ENCODE measurements at regions not wholly inside any gene's neighbourhood (a gene's known extent, or its start where the extent isn't known, plus 50 kb on each side); places are given as distances from the start of the nearest gene placed in this dataset.
A peak's percentile ranks its signal among the peaks of the same experiment; 100 is the strongest.

DNA sequence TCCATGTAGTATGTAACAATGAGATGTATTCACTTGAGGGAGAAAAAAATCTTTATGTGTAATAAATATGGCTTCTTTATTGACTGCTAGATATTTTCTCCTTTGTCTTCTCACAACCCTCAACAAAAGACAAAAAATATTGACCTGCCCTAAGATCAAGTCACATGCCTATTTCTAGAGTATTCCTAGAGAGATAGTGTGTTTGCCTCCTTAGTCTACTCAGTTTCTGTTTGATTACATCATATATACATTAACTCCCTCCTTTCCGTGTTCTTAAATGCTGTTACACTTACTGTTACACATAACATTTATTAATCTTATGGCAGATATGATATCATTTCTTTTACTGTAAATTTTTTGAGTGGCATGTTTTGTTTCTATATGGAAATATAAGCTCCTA lies 281.6 kb upstream of the RGS18 start:
- H3K79me2 ChIP-seq (ENCODE audit: insufficient read depth, low read length), result no peaks in the 10 kb centered on the region
- no peak for ATAC-seq
- in situ Hi-C loops (cut with HindIII; ENCODE audit: extremely low pct_ligation_motif_present, low pct_unique_long_range_greater_than_20kb), result no loop called here
- no peak overlapping the region for H3K4me2 ChIP-seq (ENCODE audit: low read depth, low read length)
- 2% methylated on average over 1 of the region's 1 CpG for WGBS (ENCODE audit: low lambda C conversion rate)
- no peak overlapping the region for H3K27ac ChIP-seq (ENCODE audit: extremely low read length, insufficient read depth, low read length)
- no peaks in the 10 kb centered on the region for H4K20me1 ChIP-seq (ENCODE audit: insufficient read depth, low read length)
- TF ChIP-seq TAF15 (IDR thresholded peaks at IDR 0.05; ENCODE audit: low read depth, low read length, poor library complexity, severe bottlenecking), result no peak
- TF ChIP-seq ATF7 (IDR thresholded peaks at IDR 0.05), result peak; percentile 40
- TF ChIP-seq ATF7 (CRISPR knock-in tag; IDR thresholded peaks at IDR 0.05), result no peak
- FAIRE-seq, result no peak
- no peaks in the 10 kb centered on the region for H3K9me3 ChIP-seq (ENCODE audit: low read length)
- no peaks in the 10 kb centered on the region for H3K27me3 ChIP-seq (ENCODE audit: control insufficient read depth in 1 of 2, insufficient read depth in 2 of 2, low read length in 2 of 2)
- H3K36me3 ChIP-seq (replicated peaks in 1 of 2; ENCODE audit: control insufficient read depth in 1 of 2, insufficient read depth in 2 of 2, low read length in 2 of 2), result no peaks in the 10 kb centered on the region
- H3K4me3 ChIP-seq (replicated peaks in 1 of 3; ENCODE audit: insufficient read depth in 1 of 3, low read depth in 2 of 3, low read length in 3 of 3), result no peak overlapping the region
- intact Hi-C loops (cut with micrococcal nuclease; ENCODE audit: unreplicated experiment), result no loop called here
- H2AFZ ChIP-seq (ENCODE audit: low read length), result no peak overlapping the region
- ChIA-PET POLR2A (no interaction called here), CTCF (ENCODE audit: low intra/inter-chr PET ratio, low total read pairs) (no interaction called here)
- no peak for DNase-seq (ENCODE audit: low spot score)
- H3K4me1 ChIP-seq (ENCODE audit: insufficient read depth, low read length), result no peaks in the 10 kb centered on the region
- H3K9ac ChIP-seq (ENCODE audit: insufficient read depth, low read depth, low read length), result no peak overlapping the region
- BruUV-seq (replicated peaks), result no TSS peak

GRCh38 chr1:191882870-191883269 lies 275.4 kb upstream of the RGS18 start:
- Histone ChIP-seq H3K4me3 (replicated peaks in 1 of 3; ENCODE audit: insufficient read depth in 1 of 3, low read depth in 2 of 3, low read length in 3 of 3) (no peak overlapping the region), H3K27me3 (ENCODE audit: control insufficient read depth in 1 of 2, insufficient read depth in 2 of 2, low read length in 2 of 2) (no peaks in the 10 kb centered on the region), H3K9me3 (ENCODE audit: low read length) (no peaks in the 10 kb centered on the region), H3K9ac (ENCODE audit: insufficient read depth, low read depth, low read length) (no peak overlapping the region), H3K27ac (ENCODE audit: extremely low read length, insufficient read depth, low read length) (no peak overlapping the region), H4K20me1 (ENCODE audit: insufficient read depth, low read length) (no peaks in the 10 kb centered on the region), H3K79me2 (ENCODE audit: insufficient read depth, low read length) (no peaks in the 10 kb centered on the region), H3K4me2 (ENCODE audit: low read depth, low read length) (no peak overlapping the region), H3K36me3 (replicated peaks in 1 of 2; ENCODE audit: control insufficient read depth in 1 of 2, insufficient read depth in 2 of 2, low read length in 2 of 2) (no peaks in the 10 kb centered on the region), H2AFZ (ENCODE audit: low read length) (no peak overlapping the region), H3K4me1 (ENCODE audit: insufficient read depth, low read length) (no peaks in the 10 kb centered on the region)
- intact Hi-C loops (cut with micrococcal nuclease; ENCODE audit: unreplicated experiment) (no loop called here), in situ Hi-C loops (cut with HindIII; ENCODE audit: extremely low pct_ligation_motif_present, low pct_unique_long_range_greater_than_20kb) (no loop called here)
- 0% methylated on average over 1 of the region's 1 CpG for WGBS (ENCODE audit: low lambda C conversion rate)
- no peak for ATAC-seq
- CTCF ChIA-PET (ENCODE audit: low intra/inter-chr PET ratio, low total read pairs), result no interaction called here
- no TSS peak for BruUV-seq (replicated peaks)
- no peak for DNase-seq (ENCODE audit: low spot score)
- TF ChIP-seq ZNF160 (CRISPR knock-in tag; IDR thresholded peaks at IDR 0.05), result no peak
- no peak for TF ChIP-seq RBM39 (IDR thresholded peaks at IDR 0.05; ENCODE audit: low read depth, low read length, poor library complexity, severe bottlenecking)
- TF ChIP-seq NR3C1 (CRISPR knock-in tag; IDR thresholded peaks at IDR 0.05), result no peak
- no peak for TF ChIP-seq DMTF1 (CRISPR knock-in tag; IDR thresholded peaks at IDR 0.05)
- no peak for TF ChIP-seq TARDBP (CRISPR knock-in tag; IDR thresholded peaks at IDR 0.05)
- TF ChIP-seq DPF2 (CRISPR knock-in tag; IDR thresholded peaks at IDR 0.05; ENCODE audit: borderline replicate concordance, low read depth), result no peak
- TF ChIP-seq ZNF224 (CRISPR knock-in tag; IDR thresholded peaks at IDR 0.05), result no peak
- TF ChIP-seq ZNF564 (CRISPR knock-in tag; IDR thresholded peaks at IDR 0.05), result no peak
- no peak for FAIRE-seq
- POLR2A ChIA-PET, result no interaction called here

All from HepG2 (cell line).